A673 (cell line): ENCODE measurements at regions not wholly inside any gene's neighbourhood (a gene's known extent, or its start where the extent isn't known, plus 50 kb on each side); places are given as distances from the start of the nearest gene placed in this dataset.

Experiments
- BruUV-seq: library from RNA; stranded (reverse); fragments of 400-500 nt; replicated peaks from 2 replicates; lab custom pipeline; 2021; lab: Mats Ljungman, UMichigan
- CTCF ChIA-PET: fragments of 300-600 bp; sonication (Branson Sonifier 250); formaldehyde crosslinking; loops from one replicate; lab custom pipeline; 2022; ENCODE audit warnings: antibody characterized with exemption; lab: Charles Lee
- POLR2A ChIA-PET: fragments of 300-600 bp; sonication (Branson Sonifier 250); formaldehyde crosslinking; loops from one replicate; lab custom pipeline; 2022; ENCODE audit warnings: antibody characterized with exemption; ENCODE audit not compliant: low non-redundant PET; lab: Charles Lee
- DNase-seq: peaks from one replicate; pipeline ENCODE4 v3.0.0-alpha.2; 2015; ENCODE audit warnings: low spot score
- H3K27ac ChIP-seq: fragments of 200-600 bp; sonication (generic); 2 replicates; pipeline ENCODE4 v1.5.1; 2016; ENCODE audit warnings: mixed run types, low read depth, mild to moderate bottlenecking, mixed read lengths, antibody characterized with exemption, low read length; ENCODE audit not compliant: poor library complexity, severe bottlenecking
- H3K27me3 ChIP-seq: fragments of 200-600 bp; sonication (generic); replicated peaks from 2 replicates; pipeline ENCODE4 v1.6.1; 2017; ENCODE audit warnings: mixed run types, low read depth, mild to moderate bottlenecking, mixed read lengths, antibody characterized with exemption, low read length; ENCODE audit not compliant: insufficient read depth, poor library complexity
- H3K36me3 ChIP-seq: fragments of 200-600 bp; sonication (generic); 2 replicates; pipeline ENCODE4 v1.6.1; 2016; ENCODE audit warnings: mixed run types, mild to moderate bottlenecking, mixed read lengths, antibody characterized with exemption, low read length; ENCODE audit not compliant: insufficient read depth, poor library complexity, severe bottlenecking
- H3K4me1 ChIP-seq: fragments of 200-600 bp; sonication (generic); 2 replicates; pipeline ENCODE4 v1.6.1; 2017; ENCODE audit warnings: mixed run types, mild to moderate bottlenecking, mixed read lengths, antibody characterized with exemption, low read length; ENCODE audit not compliant: insufficient read depth, poor library complexity, severe bottlenecking
- H3K4me3 ChIP-seq: fragments of 200-600 bp; sonication (generic); 2 replicates; pipeline ENCODE4 v1.5.1; 2016; ENCODE audit warnings: low read depth, mixed run types, mild to moderate bottlenecking, mixed read lengths, low read length; ENCODE audit not compliant: poor library complexity, severe bottlenecking
- H3K9me3 ChIP-seq: fragments of 200-600 bp; sonication (generic); 2 replicates; pipeline ENCODE4 v1.6.1; 2016; ENCODE audit warnings: mixed run types, low read depth, mild to moderate bottlenecking, mixed read lengths, antibody characterized with exemption, low read length; ENCODE audit not compliant: poor library complexity, severe bottlenecking
- EZH2 ChIP-seq: fragments of 200-600 bp; sonication (generic); IDR thresholded peaks from 2 replicates; pipeline ENCODE4 v1.6.1; 2017; ENCODE audit warnings: borderline replicate concordance, low read depth, mild to moderate bottlenecking, mixed read lengths, antibody characterized with exemption, low read length; ENCODE audit not compliant: poor library complexity, severe bottlenecking
- intact Hi-C: fragments of 100-400 bp; cut with micrococcal nuclease; formaldehyde crosslinking; loops from one replicate; pipeline ENCODE4 v1.10.0; 2022; ENCODE audit not compliant: unreplicated experiment
- TF ChIP-seq, protein P1 (sequence below): fragments of 300-800, 200-600 bp; sonication (generic); conservative IDR thresholded peaks from 2 replicates; pipeline ENCODE4 v1.5.1; 2017; ENCODE audit warnings: low read depth, mild to moderate bottlenecking, antibody characterized with exemption, low read length, moderate library complexity, mixed read lengths

DNA sequence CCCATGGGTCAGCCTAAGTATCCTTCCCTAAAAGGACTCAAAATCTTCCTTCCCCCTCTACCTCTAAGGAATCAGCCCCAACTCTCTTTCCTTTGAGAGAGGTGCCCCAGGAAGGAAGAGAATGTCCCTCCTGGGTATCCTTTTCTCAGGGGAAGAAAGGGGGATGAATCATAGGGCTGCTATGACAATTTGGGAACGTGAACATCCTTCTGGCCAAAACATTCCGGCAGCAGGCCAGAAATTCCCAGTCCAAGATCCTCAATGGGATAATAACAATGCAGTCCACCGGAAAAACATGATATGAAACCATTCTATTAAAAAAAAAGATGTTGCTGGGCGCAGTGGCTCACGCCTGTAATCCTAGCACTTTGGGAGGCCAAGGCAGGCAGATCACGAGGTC is 50.8 kb upstream of the CACNA2D3 start:
- H3K36me3 ChIP-seq: no peaks in the 10 kb centered on the region
- POLR2A ChIA-PET: no interaction called here
- no peaks in the 10 kb centered on the region for H3K4me1 ChIP-seq
- CTCF ChIA-PET: no interaction called here
- BruUV-seq: no TSS peak
- no peaks in the 10 kb centered on the region for H3K9me3 ChIP-seq
- H3K27me3 ChIP-seq: no peaks in the 10 kb centered on the region
- no peak for DNase-seq
- H3K4me3 ChIP-seq: no peak overlapping the region
- intact Hi-C loops: no loop called here
- H3K27ac ChIP-seq: no peak overlapping the region
- TF ChIP-seq, protein P1, sequence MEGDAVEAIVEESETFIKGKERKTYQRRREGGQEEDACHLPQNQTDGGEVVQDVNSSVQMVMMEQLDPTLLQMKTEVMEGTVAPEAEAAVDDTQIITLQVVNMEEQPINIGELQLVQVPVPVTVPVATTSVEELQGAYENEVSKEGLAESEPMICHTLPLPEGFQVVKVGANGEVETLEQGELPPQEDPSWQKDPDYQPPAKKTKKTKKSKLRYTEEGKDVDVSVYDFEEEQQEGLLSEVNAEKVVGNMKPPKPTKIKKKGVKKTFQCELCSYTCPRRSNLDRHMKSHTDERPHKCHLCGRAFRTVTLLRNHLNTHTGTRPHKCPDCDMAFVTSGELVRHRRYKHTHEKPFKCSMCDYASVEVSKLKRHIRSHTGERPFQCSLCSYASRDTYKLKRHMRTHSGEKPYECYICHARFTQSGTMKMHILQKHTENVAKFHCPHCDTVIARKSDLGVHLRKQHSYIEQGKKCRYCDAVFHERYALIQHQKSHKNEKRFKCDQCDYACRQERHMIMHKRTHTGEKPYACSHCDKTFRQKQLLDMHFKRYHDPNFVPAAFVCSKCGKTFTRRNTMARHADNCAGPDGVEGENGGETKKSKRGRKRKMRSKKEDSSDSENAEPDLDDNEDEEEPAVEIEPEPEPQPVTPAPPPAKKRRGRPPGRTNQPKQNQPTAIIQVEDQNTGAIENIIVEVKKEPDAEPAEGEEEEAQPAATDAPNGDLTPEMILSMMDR: no peak
- TF ChIP-seq EZH2: no peak

DNA sequence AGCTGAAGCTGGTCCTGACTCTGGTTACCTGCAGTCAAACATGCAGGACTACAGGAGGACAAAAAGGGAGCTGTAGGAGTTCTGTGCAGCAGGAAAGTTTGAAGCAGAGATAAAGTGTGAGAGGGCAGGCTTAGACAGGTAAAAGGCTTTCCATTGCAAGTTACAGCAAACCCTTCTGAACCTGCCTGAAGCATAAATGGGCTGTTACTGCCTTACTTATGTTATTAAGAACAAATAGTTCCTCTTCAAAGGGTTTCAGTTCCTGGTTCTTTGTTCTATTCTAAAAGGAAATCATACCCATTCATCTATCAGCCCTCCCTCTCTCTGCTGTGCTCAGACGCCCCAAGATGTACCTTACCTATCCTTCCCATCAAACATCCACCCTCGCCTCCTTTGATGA is 52.4 kb upstream of the CACNA2D3 start:
- POLR2A ChIA-PET: no interaction called here
- intact Hi-C loops: no loop called here

DNA sequence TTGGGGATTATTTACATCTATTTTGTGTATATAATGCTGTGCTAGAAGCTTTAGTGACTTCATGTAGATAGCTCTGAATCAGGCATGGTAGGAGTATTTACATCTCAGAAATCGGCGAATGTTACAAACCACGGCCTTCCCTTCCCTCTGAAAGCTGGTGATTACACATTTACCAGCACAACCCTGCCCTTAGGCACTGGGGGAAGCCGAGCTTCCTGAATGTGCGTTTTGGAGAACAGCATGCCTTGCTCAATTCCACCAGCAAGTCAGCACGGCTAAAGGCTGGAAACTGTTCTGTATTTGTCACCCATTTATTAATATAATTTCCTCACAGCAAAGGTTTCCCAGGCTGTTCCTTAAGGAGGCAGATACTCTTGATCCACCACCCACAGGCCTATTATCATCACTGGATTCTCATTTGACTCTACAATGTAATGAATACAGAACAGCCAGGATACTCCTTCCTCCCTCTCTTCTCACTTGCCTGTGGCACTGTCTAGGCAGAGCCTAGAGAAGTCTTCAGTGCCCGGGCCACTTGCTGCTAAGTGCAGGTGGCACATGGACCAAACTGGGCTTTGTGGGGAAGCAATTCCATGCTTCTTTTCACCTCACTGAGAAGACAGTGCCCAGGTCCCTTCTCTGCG is 55.2 kb upstream of the CACNA2D3 start:
- no peak overlapping the region for H3K4me3 ChIP-seq
- TF ChIP-seq, protein P1: no peak
- TF ChIP-seq EZH2: no peak
- intact Hi-C loops: no loop called here
- H3K9me3 ChIP-seq: no peaks in the 10 kb centered on the region
- no TSS peak for BruUV-seq
- DNase-seq: no peak
- no peaks in the 10 kb centered on the region for H3K36me3 ChIP-seq
- POLR2A ChIA-PET: no interaction called here
- no peaks in the 10 kb centered on the region for H3K4me1 ChIP-seq
- H3K27me3 ChIP-seq: no peaks in the 10 kb centered on the region
- CTCF ChIA-PET: no interaction called here
- H3K27ac ChIP-seq: no peak overlapping the region

More for the DNA sequence above, 52.4 kb upstream of the CACNA2D3 start:
- TF ChIP-seq, protein P1: no peak
- TF ChIP-seq EZH2: no peak
- Histone ChIP-seq H3K36me3 (no peaks in the 10 kb centered on the region), H3K9me3 (no peaks in the 10 kb centered on the region), H3K27ac (no peak overlapping the region), H3K27me3 (no peaks in the 10 kb centered on the region), H3K4me1 (no peaks in the 10 kb centered on the region), H3K4me3 (no peak overlapping the region)
- DNase-seq: no peak
- BruUV-seq: no TSS peak
- CTCF ChIA-PET: no interaction called here
